Gastrocnemius medialis (tissue), 4 donors: ENCODE measurements at regions not wholly inside any gene's neighbourhood (a gene's known extent, or its start where the extent isn't known, plus 50 kb on each side); places are given as distances from the start of the nearest gene placed in this dataset.

Experiments used
- ATAC-seq, 2 donors: fragments of 150-250 bp; one replicate each; pipeline ENCODE4 v1.9.1; 2016
- DNase-seq, 2 donors: peaks; one replicate each; pipeline ENCODE4 v3.0.0-alpha.2; 2019
- H3K27ac ChIP-seq, 4 donors: fragments of 200-600 bp; sonication (generic); 1 replicate in 1 of 4; 2 replicates in 3 of 4; pipeline ENCODE4 v1.5.1; 2016 to 2018; ENCODE audit warnings: mild to moderate bottlenecking in 2 of 4, moderate library complexity in 1 of 4
- H3K27me3 ChIP-seq, 3 donors: fragments of 200-600 bp; sonication (generic) in 2 of 3; 1 replicate in 1 of 3; 2 replicates in 2 of 3; pipeline versions ENCODE4 v1.5.1 to v1.6.0; 2016 to 2019; ENCODE audit warnings: mild to moderate bottlenecking in 1 of 3, moderate library complexity in 1 of 3
- H3K36me3 ChIP-seq, 2 donors: fragments of 200-600 bp; sonication (generic) in 1 of 2; one replicate each; pipeline ENCODE4 v1.5.1; 2017 to 2018
- H3K4me1 ChIP-seq, 2 donors: fragments of 200-600 bp; sonication (generic) in 1 of 2; one replicate each; pipeline ENCODE4 v1.5.1; 2016 to 2017; ENCODE audit warnings: mild to moderate bottlenecking in 2 of 2
- H3K4me3 ChIP-seq, 4 donors: fragments of 200-600 bp; sonication (generic) in 3 of 4; 1 replicate in 1 of 4; 2 replicates in 3 of 4; pipeline ENCODE4 v1.5.1; 2016 to 2019; ENCODE audit warnings: mild to moderate bottlenecking in 2 of 4
- H3K9me3 ChIP-seq, 3 donors: fragments of 200-600 bp; sonication (generic) in 2 of 3; 1 replicate in 1 of 3; 2 replicates in 2 of 3; pipeline ENCODE4 v1.5.1; 2016 to 2019
- CTCF ChIP-seq, 5 experiments: fragments of 450-650 bp in 3 of 5; fragments of 200-600 bp in 2 of 5; sonication (generic) in 2 of 5; IDR thresholded peaks in 4 of 5; conservative IDR thresholded peaks in 1 of 5; 1 replicate in 4 of 5; 2 replicates in 1 of 5; pipeline ENCODE4 v1.5.1; 2016 to 2019; ENCODE audit warnings: antibody characterized with exemption in 5 of 5, mild to moderate bottlenecking in 3 of 5, moderate library complexity in 3 of 5
- POLR2A ChIP-seq, 2 donors: fragments of 450-650 bp; IDR thresholded peaks; one replicate each; pipeline ENCODE4 v1.6.1; 2017; ENCODE audit warnings: antibody characterized with exemption in 2 of 2, mild to moderate bottlenecking in 2 of 2, moderate library complexity in 2 of 2
- in situ Hi-C, 4 donors: fragments of 200-750 bp; cut with MboI; loops; one replicate each; pipeline versions ENCODE4 v1.15.0 to v1.8.0; 2017; ENCODE audit warnings: low sequenced_read_pairs in 4 of 4
- intact Hi-C: fragments of 100-400 bp; cut with DNase I; formaldehyde crosslinking; loops from one replicate; pipeline ENCODE4 v1.15.1; 2023; ENCODE audit warnings: low total_unique reads

- ATAC-seq (no peak), DNase-seq (no peak)
- H3K4me3 ChIP-seq = no peak overlapping the region
- no peak overlapping the region for H3K27ac ChIP-seq
- no peaks in the 10 kb centered on the region for H3K36me3 ChIP-seq
- TF ChIP-seq POLR2A (IDR thresholded peaks at IDR 0.05) (no peak), CTCF (IDR thresholded peaks at IDR 0.05 in 4 of 5, conservative IDR thresholded peaks at IDR 0.05 in 1 of 5) (no peak)
- in situ Hi-C loops = loop anchor here in 1 of 4 donors (25.0 kb wide), 1 partner anchor 544 kb away; no protein-coding TSS in a partner anchor
- no peaks in the 10 kb centered on the region for H3K27me3 ChIP-seq
- H3K4me1 ChIP-seq = peaks cover 0 to 5% of the 10 kb centered on the region in 2 donors
- intact Hi-C loops = no loop called here
- no peaks in the 10 kb centered on the region for H3K9me3 ChIP-seq
Observed at GRCh38 chr2:126781206-126781605, 117.5 kb upstream of the TEX51 start.

GRCh38 chr2:126781806-126782205 lies 116.9 kb upstream of the TEX51 start:
- intact Hi-C loops (no loop called here), in situ Hi-C loops (loop anchor here in 1 of 4 donors (25.0 kb wide), 1 partner anchor 545 kb away; no protein-coding TSS in a partner anchor)
- H3K27me3 ChIP-seq = no peaks in the 10 kb centered on the region
- H3K4me1 ChIP-seq = peaks cover 0 to 5% of the 10 kb centered on the region in 2 donors
- TF ChIP-seq CTCF (IDR thresholded peaks at IDR 0.05 in 4 of 5, conservative IDR thresholded peaks at IDR 0.05 in 1 of 5) (no peak), POLR2A (IDR thresholded peaks at IDR 0.05) (no peak)
- ATAC-seq = no peak
- no peak overlapping the region for H3K27ac ChIP-seq
- H3K4me3 ChIP-seq = no peak overlapping the region
- no peak for DNase-seq
- H3K36me3 ChIP-seq = no peaks in the 10 kb centered on the region
- no peaks in the 10 kb centered on the region for H3K9me3 ChIP-seq

- H3K4me3 ChIP-seq = no peak overlapping the region
- no peaks in the 10 kb centered on the region for H3K9me3 ChIP-seq
- H3K27ac ChIP-seq = no peak overlapping the region
- ATAC-seq = no peak
- H3K36me3 ChIP-seq = no peaks in the 10 kb centered on the region
- DNase-seq = no peak
- no peaks in the 10 kb centered on the region for H3K4me1 ChIP-seq
- in situ Hi-C loops = loop anchor here in 1 of 4 donors (25.0 kb wide), 1 partner anchor 545 kb away; no protein-coding TSS in a partner anchor
- intact Hi-C loops = no loop called here
- TF ChIP-seq POLR2A (IDR thresholded peaks at IDR 0.05) (no peak), CTCF (IDR thresholded peaks at IDR 0.05 in 4 of 5, conservative IDR thresholded peaks at IDR 0.05 in 1 of 5) (no peak)
- H3K27me3 ChIP-seq = no peaks in the 10 kb centered on the region
Observed at GRCh38 chr2:126782648-126783047, 116.0 kb upstream of the TEX51 start.

- no peaks in the 10 kb centered on the region for H3K27me3 ChIP-seq
- no peaks in the 10 kb centered on the region for H3K4me1 ChIP-seq
- no peak overlapping the region for H3K27ac ChIP-seq
- in situ Hi-C loops (loop anchor here in 1 of 4 donors (25.0 kb wide), 1 partner anchor 546 kb away; no protein-coding TSS in a partner anchor), intact Hi-C loops (no loop called here)
- no peak for TF ChIP-seq CTCF (IDR thresholded peaks at IDR 0.05 in 4 of 5, conservative IDR thresholded peaks at IDR 0.05 in 1 of 5)
- TF ChIP-seq POLR2A (IDR thresholded peaks at IDR 0.05) = no peak
- DNase-seq (no peak), ATAC-seq (no peak)
- H3K4me3 ChIP-seq = no peak overlapping the region
- no peaks in the 10 kb centered on the region for H3K9me3 ChIP-seq
- no peaks in the 10 kb centered on the region for H3K36me3 ChIP-seq
Observed at GRCh38 chr2:126783341-126783740, 115.3 kb upstream of the TEX51 start.

- DNase-seq = no peak
- ATAC-seq = no peak
- H3K9me3 ChIP-seq = no peaks in the 10 kb centered on the region
- H3K27ac ChIP-seq = no peak overlapping the region
- intact Hi-C loops (no loop called here), in situ Hi-C loops (loop anchor here in 1 of 4 donors (25.0 kb wide), 1 partner anchor 547 kb away; no protein-coding TSS in a partner anchor)
- no peaks in the 10 kb centered on the region for H3K27me3 ChIP-seq
- H3K36me3 ChIP-seq = no peaks in the 10 kb centered on the region
- TF ChIP-seq POLR2A (IDR thresholded peaks at IDR 0.05) (no peak), CTCF (IDR thresholded peaks at IDR 0.05 in 4 of 5, conservative IDR thresholded peaks at IDR 0.05 in 1 of 5) (no peak)
- no peaks in the 10 kb centered on the region for H3K4me1 ChIP-seq
- no peak overlapping the region for H3K4me3 ChIP-seq
Observed at GRCh38 chr2:126784045-126784444, 114.6 kb upstream of the TEX51 start.
